Stimulated activated naive CD4-positive, alpha-beta T cell (primary cell): ENCODE measurements at regions not wholly inside any gene's neighbourhood (a gene's known extent, or its start where the extent isn't known, plus 50 kb on each side); places are given as distances from the start of the nearest gene placed in this dataset.
"Not testable (repeated sequence)": the region's sequence is repeated elsewhere in the genome, so short reads cannot be mapped to it uniquely, and the experiment has no call there.

Experiments used
- DNase-seq, 6 experiments: peaks; one replicate each; lab custom pipeline; 2025; lab: John Stamatoyannopoulos, UW

DNA sequence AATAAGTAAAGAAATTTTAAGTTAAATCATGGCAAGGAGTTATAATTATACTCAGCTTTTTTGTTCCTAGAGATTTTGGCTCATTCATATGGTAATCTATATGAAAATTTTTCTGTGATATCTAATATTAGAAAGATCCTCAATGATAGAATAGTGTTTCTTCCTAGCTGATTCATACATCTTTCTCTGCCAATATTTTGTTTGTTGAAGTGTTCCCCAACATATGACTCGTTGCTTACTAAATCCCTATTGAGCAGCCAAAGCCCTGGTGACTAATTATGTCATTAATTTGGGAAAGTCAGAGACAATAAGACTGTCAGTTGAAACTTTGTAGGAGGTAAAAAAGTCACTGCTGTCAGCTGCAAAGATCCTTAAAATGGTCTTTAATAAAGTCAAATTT, 1348.5 kb upstream of the CDH18 start:
- DNase-seq: not testable (repeated sequence)

DNA sequence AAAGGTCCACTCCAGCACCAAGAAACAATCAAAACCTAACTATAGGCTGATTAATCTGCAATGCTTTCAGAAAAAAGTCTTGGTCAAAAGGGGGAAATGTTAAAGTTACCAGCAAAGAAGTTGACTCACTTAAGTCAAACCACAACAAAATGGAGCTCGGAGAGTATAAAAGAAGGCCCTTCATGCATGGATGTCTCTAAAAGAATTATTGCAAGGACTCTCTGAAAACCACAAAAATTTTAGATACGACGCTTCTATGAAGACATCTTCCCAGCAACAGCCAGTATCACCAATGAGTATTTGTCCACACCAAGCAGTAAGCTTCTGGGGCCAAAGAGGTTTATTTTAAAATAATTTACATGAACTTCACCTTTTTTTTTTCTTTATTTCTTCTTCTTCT, 1327.4 kb upstream of the CDH18 start:
- DNase-seq: not testable (repeated sequence)

DNA sequence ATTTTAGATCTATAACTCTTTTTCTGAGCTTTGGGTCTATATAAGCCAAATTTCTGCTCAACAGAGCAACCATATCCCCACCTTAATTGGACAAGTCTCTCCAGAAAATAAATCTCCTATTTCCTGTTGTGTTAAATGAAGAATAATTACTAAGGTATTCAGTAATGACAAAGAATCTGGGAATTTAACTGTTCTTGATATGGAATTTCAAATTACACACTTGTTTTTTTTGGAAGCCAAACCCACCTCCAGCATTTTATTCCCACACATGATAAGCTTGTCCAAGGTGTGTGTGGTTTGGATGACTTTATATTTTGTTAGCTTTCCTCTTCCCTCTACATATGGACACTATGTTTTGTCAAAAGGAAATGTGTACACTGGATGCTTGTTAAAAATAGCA, 1313.2 kb upstream of the CDH18 start:
- not testable (repeated sequence) for DNase-seq

DNA sequence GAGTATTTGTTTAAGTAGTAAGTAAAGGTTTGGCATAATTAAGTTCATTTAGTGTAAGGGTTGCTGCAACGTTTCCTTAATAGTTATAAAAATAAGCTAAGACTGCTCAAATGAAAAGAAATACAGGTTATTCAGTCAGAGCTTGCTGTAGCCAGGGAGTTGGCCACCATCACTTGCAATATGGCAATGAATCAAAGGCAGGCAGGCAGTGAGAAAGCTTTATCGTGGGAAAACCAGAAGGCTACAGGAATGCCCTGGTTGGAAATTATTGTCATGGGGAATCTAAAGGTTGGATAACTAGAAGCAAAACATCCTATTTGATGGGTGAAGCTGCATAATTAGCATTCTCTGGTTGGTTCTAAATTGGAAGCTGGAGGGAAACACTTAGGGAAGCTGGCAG, 1286.4 kb upstream of the CDH18 start:
- DNase-seq: not testable (repeated sequence)

DNA sequence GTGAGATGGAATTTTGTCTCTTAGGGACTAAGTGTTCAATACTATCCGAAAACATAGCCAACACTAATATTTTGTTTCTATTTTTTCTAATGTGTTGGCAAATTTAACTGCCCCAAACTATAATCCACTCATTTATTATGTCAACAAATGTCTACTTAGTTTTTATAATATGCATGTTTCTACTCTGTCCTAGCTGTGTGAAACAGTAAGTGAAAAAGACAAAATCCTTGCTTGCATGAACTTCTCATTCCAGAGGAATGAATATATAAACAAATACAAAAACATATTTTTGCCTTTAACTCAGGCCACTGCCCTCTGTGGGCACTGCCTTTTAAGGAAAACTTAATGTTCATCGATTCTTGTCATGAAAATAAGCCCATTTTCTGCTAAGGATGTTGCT, 1275.4 kb upstream of the CDH18 start:
- DNase-seq: no peak

DNA sequence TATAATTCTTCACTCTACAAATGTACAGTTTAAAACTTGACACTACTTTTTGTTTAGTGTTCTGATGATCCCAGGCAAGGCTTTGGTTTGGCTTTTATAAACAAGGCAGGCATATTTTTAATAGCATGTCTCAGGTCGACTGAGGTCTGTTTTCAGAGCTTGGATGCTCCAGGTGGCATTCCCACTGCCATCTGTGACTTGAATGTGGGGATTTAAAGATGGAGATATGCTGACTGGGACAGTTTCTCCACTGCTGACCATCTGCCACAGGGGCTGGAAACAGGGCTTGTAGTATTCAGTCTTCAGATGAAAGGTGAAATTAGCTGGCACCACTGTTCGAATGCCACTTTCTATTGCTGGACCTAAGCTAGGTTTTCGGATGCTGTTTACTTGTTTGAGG, 1266.2 kb upstream of the CDH18 start:
- DNase-seq: no peak

DNA sequence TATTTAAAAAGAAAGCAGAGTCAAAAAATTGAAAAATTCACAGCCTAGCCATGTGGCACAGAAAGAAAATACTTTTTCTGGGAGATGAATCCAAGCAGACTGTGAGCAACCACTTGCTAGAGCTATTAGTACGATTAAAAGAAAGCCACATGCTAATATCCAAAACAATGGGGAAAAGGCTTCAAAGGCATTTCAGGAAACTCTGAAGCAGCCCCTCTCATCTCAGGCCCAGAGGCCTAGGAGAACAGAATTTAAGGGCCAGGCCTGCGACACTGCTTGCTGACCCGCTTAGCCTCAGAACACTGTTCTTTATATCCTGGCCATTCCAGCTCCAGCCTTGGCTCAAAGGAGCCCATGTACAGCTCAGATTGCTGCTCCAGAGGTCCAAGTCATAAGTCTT, 1257.0 kb upstream of the CDH18 start:
- DNase-seq: no peak

DNA sequence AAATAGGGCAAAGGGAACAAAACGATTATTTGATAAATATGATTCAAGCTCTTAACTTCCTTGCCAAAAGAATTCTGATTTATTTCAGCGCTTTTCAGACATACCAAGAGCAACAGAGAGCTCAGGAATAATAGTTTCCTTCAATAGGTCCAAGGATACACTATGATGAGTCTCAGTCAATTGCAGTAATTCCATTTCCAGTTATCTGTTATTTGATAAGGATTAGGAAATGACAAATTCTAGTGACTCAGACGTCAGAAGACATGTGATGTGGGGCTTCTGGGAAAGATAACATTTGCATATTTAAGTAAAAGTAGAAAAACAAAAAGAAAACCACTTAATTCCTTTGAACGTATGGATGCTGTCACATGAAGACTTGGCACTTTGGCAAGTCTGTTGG, 1250.8 kb upstream of the CDH18 start:
- no peak for DNase-seq

DNA sequence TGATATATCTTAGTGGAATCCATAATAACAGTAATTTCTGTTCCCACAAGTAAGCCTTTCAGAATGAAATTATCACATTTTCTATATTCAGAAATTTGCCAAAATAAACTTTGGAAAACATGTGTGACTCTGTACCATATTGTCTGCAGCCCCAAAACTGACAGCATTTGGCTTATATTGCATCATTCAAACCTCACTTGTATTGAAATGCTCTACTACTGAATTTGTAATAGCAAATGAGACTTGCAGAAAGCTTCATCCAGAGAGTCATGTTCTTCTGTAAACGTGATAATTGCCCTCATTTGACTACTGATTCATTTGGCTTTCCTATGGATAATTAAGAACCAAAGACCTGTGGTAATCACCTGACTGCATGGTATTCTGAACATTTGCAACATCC, 1249.5 kb upstream of the CDH18 start:
- no peak for DNase-seq

DNA sequence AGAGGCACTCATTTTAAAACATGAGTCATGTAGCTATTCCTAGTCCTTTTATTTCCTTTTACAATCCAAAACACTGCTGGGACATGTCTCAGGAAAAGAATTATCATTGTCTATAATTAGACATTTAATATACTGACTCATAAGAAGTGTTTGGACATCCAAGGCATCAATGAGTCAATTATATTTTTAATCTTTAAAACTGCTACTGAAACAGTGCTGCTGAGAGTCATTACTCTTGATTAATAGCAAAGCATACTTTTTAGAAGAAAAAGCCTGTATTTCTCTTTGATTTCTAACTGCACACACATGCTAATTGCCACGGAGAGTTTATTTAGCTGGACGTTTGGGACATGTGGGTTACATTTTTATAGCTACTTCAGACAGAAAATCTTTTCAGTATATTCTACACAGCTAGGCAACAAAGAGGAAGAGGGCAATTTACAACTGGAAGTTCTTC, 1249.0 kb upstream of the CDH18 start:
- DNase-seq: no peak

DNA sequence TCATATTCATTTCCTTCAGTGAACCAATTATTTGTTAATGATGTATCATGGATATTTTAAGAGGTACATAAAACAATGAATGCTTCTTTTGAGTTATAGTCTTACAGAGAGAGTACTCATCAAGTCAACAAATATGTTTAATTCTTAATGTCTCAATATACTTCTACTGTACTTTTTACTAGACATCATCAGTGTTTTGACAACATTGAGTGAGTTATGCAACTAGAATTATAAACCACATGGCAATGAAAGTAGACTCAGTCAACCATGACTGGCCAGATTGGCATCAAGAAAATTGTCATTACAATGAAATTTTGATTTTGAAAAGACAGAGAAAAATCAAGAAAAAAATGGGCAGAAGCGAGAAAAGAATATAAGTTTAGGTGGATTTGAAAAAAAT, 1248.1 kb upstream of the CDH18 start:
- DNase-seq: no peak

DNA sequence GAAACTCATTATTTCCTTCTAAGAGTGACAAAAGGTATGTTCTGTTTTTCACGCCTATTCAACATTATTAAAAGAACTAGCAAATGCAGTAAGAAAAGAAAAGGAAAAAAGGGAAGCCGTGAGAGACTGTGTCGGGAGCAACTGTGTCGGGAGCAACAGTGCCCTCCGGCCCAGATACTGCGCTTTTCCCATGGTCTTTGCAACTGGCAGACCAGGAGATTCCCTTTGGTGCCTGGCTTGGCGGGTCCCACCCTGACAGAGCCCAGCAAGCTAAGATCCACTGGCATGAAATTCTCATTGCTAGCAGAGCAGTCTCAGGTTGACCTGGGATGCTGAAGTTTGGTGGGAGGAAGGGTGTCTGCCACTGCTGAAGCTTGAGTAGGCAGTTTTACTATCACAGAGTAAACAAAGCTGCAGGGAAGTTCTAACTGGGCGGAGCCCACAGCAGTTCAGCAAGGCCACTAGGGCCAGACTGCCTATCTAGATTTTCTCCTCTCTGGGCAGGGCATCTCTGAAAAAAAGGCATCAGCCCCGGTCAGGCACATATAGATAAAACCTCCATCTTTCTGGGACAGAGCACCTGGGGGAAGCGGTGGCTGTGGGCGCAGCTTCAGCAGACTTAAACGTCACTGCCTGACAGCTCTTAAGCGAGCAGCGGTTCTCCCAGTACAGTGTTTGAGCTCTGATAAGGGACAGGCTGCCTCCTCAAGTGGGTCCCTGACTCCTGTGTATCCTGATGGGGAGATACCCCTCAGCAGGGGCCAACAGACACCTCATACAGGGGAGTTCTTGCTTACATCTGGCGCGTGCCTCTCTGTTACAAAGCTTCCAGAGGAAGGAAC, 1237.4 kb upstream of the CDH18 start:
- DNase-seq: no peak

DNA sequence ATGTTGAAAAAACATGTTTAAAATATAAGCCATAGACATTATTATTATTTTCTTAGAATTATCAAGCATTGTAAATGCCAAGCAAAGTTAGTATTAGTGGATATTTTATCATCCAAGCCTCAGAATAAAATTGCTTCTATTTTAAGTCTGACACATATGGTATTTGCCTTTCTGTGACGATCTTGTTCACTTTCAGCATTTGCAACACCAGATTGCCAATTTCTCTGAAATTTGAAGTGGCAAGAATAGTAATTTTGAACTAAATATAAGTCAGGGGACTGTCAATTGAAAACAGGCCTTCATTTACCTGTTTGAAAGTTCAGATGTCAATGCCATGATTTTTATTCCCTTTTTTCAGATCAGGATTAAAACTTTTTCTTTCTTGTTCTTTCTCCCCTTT, 1233.6 kb upstream of the CDH18 start:
- DNase-seq: no peak

DNA sequence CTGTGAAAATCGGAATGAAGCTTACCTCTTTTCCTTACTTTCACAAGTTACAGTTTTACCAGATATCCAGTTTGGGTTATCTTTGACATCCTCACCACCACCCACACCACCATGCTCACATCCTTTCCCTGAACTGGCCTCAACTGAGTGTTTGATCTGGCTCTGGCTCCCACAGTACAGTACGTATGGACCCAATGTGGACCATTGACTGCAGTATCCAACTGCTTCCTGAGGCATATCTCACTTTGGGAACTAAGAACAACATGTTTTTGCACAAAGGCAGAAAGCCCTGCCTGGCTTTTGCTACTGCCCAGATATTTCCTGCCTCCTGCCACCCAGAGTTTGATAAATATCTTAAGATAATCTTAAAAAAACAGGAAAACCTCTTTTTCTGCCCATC, 1232.0 kb upstream of the CDH18 start:
- no peak for DNase-seq

DNA sequence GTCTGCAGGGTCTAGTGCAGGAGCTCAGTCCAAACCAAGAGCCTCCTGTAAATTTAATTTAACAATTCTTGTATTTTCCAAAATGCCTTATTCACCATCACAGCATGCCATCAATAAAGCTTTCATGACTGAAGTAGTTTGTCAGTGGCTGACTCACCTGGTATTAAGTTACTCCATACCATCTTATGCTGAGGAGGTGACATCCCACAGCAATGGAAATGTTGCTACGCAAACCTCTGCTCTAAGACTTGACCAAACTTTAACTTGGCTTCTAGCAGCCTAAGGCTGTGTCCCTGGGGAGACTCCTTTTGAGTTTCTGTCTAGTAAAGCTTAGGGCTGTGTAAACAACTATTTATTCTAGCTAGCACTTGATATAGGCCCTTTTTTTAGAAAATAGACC, 1231.3 kb upstream of the CDH18 start:
- no peak for DNase-seq

DNA sequence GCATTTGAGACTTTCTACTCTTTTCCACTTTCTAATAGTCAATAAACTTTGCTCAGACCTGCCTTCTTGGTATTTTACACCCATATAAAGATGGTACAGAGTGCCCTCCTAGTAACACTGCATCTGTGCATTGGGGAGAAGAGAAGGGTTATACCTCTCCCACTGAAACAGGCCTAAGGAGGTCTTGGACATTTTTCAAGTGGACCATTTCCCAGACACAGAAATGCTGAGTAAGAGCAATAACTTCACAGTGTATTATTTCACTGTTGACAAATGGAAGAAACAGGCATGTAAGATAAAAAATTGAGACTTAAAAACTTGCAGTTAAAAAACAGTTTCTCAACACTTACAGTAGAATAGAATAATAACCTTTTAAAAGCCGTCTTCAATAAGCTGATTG, 1224.0 kb upstream of the CDH18 start:
- no peak for DNase-seq

DNA sequence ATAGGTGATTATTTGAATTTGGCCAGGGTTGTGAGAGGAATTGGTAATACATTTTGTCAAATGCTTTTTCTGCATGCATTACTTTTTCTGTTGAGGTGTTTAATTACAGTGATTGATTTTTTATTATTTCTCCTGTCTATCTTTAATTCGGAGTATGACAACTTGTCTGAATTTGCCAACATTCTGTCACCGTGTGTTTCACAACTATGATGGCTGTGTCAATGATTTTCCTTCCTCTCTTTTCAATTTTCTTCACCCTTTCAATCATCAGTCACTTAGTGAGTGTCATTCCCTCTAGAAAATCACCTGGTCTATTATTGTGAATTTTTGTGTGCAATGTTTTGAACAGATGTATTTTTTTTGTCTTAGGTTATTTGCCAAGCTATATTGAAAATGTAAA, 1221.4 kb upstream of the CDH18 start:
- DNase-seq: no peak

DNA sequence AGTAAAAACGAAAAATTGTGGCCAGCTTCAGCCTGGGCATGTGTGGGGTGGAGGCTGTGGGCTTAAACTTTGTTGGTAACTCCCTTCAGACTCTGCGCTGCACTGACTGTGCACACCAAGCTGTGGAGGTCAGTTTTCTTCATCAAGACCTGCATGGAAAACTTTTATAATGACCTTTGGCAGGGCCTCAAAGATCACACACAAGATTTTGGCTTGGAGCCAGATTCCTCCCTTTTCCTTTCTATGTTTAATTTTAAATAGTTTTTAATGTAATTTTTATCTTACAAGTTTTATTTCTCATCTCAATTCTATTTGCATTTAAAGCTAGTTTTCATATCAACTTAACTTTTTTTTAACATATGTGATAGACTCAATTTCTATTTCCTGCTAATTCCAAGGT, 1211.1 kb upstream of the CDH18 start:
- DNase-seq: no peak

DNA sequence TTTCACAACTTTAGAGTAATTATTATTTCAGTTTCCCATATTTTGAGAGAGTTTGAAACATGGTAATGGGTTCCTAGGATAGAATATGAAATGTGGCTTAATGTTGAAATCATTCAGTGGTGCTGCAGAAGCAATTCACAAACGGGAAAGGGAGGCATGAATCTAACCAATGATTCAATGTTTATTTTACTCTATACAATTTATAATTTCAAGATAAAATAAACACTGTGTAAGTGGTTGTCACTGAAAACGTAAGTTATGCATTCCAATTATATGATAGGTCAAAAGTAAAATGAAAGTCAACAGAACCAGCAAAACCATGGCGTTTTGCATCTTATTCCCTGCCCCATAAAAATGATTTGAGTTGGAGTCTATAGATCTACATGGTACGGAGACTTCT, 1207.1 kb upstream of the CDH18 start:
- no peak for DNase-seq

DNA sequence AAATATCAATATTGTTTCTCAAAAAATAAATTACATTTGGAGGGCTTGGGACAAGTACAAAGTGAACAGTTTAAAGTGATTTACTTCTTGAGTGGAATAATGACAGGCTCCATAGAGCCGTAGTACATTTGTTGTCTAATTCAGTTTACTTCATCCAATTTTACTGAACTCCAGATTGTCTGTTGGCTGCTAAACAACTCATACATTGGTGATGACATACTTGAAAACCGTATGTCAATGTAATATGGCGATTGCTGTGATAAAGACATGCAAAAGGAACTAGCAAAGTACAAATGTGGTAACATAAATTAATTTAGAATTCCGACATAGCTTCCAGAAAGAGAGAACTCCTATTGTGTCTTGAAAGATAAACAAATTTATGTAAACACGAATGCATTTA, 1197.5 kb upstream of the CDH18 start:
- DNase-seq: no peak

DNA sequence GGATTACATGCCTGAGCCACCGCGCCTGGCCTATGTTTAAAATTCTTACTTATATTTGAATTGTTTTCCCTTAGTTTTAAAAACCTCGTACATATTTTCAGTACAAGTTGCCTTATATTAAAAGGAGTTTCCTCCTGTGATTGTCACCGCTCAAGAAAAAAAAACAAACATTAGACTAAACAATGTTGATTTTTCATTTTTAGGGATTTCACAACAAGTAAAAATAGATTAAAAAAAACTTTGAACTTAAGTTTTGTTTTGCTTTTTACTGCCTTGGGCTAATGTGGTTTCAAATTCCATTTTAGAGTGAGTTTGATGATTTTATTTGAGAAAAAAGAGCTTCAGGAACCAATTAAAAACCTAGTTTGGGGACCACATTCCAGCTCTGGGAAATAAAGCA, 1196.6 kb upstream of the CDH18 start:
- DNase-seq: no peak

DNA sequence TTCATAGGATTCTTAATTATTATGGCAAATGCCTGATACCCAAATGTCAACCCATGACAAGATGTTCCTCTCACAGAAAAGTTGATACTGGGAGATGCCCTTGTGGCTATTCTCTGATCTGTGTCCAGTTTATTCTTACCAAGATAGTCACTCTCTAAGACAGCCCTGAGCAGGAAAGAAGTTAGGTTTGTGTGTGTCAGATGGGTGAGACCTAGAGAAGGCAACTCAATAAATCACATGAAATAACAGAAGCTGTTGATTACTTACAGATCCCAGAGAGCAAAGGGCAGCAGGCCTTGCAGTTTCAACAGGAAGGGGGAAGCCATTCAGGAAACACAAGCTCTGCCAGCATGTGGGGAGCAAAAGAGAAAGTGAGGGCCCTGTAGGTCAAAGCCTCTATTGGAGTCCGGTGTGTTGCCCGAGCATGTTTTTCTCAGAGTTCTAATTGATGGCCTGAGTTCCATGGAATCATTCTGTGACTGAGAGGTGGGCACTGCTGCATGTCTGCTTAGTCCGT, 1193.7 kb upstream of the CDH18 start:
- DNase-seq: no peak

DNA sequence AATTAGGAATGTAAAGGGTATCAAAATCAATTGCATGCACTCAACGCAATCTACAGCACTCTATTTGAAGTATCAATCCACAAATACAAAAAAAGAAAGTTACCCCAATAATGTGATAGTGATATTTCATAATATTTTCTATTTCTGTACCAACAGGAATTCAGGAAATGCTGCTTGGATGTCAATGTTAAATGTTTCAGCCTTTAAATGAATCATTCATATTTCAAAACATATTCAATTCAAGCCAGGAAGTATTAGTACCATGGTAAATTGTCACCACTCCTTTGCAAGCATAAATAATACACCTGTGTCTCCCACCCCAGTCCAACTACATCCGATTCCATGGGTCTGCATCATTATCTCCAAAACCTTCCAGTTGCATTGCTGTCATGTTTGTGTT, 1185.5 kb upstream of the CDH18 start:
- no peak for DNase-seq

DNA sequence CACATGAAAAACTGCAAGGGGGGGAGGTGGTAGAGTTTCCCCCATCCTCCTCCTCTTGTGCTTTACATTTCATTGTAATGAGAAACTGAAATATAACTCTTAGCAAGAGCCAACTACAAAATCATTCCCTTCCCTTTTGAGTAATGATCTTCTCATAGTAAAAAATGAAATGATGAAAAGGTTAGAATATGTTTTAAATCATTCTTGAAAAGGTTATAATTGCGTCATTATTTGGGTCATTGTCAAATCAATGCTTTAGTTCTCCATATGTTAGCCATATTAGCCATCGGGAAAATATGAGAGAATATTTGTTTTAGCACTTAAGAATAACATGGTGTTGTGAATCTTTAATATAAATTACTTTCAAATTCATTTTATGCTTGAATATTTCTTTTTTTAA, 1185.0 kb upstream of the CDH18 start:
- no peak for DNase-seq
